HG03159 (cell line): ENCODE measurements at regions not wholly inside any gene's neighbourhood (a gene's known extent, or its start where the extent isn't known, plus 50 kb on each side); places are given as distances from the start of the nearest gene placed in this dataset.

Source experiments
- ATAC-seq: cut with Tn5 transposase; IDR thresholded peaks from one replicate; pipeline ENCODE4 v1.9.1; 2021; ENCODE audit warnings: mild to moderate bottlenecking, moderate library complexity; ENCODE audit not compliant: unreplicated experiment

DNA sequence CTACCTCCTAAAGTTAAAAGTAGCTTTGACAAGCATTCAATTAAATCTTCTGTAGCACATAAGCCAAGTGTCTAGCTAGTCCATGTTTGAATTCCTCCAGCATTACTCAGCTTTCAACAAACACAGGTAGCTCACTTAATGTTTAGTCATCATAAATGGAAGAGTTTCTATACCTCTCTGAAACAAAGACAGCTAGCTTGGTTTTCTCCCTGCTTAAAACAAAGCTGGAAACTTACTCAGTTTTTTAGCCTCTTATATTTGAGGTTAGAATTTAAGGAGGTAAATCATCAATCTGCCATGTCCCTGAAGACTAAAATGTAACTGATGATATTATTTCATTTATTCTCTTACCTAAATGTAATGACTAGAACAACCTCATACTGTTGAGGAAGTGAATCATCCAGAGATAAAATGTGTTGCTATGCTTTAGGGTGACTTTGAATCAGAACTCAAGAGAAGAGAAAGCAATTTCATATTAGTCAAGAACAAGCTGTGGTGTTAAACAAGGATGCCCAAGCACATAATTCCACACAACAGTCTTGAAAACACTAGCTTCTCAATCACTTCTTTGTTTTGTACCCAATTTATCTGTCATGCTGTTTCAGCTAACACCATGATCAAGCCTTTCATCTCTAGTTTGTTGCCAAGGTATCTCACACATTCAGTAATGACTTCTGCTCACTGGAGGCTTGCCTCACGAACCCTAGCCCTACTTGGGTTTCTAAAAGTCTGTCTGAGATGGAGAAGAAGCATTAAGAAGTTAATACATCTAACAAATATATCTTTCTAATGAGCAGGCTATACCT is 251.9 kb downstream of the EPM2A start:
- no peak for ATAC-seq

DNA sequence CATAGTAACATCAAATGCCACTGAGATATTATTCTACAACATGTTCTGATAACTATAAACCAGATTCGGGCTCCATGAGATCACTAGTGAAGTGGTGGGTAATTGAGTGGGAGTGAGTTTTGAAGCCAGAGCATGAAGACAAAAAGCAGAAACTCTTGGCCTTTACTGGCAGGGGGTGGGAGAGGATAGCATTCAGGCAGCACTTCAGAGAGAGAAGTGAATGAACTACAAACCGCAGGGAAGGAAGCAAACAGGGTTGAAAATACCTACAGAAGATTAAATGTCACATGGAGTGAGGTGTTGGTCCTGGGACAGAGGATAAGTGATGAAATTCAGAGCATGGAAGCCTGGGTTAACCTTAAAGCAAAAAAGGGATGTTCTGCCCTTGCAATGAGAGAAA is 250.0 kb downstream of the EPM2A start:
- no peak for ATAC-seq

- no peak for ATAC-seq
Measured at GRCh38 chr6:145486306-145486705, 249.0 kb downstream of the EPM2A start.

DNA sequence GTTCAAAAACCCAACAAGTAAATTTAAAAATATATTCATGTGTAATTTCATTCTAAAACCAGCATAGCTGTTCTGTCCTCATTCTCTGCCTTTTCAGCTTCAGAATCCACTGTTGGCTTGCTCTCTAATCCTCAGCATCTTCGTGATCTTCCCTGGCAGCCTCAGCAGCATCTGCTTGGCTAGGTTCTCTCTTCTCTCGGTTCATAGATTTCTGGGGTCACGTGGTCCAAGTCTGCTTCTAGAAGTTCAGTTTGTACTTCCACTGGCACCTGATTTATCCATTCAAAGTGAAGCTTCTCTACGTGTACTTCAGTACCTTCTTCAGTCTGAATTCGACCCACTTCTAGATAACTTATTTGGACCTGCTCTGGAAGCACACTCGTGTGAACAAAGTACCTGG is 245.7 kb downstream of the EPM2A start:
- no peak for ATAC-seq

DNA sequence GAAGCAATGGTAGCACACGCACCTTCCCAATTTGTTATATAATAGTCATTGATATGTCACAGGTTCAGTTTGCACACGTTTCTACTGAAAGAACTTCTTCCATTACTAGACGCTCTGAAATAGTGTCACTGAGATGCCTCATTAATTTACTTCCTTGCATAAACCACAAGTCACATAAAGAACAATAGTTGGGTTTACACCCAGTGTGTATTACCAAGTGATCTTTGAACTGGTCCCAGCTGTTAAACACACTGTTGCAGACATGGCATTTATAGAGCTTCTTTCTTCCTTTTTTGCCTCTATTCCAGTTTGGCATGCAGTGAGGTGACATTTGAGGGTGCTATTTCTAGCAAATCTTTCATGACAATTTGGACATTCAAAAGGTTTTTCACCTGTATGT is 245.3 kb downstream of the EPM2A start:
- ATAC-seq, result no peak

- ATAC-seq, result no peak
Measured at GRCh38 chr6:145491126-145491525, 244.2 kb downstream of the EPM2A start.

DNA sequence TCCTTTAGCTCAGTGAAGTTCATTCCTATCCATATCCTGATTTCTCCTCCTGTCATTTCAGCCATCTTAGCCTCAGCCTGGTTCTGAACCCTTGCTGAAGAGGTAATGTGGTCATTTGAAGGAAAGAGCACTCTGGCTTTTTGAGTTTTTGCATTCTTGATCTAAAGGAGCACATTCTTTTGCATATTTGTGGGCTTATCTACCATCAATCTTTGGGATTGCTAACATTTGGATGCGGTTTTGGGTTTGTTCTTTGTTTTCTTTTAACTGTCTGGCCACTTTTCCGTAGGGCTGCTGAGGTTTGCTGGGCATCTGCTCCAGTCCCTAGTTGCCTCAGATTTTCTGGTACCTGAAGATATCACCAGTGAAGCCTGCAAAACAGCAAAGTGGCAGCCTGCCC is 238.3 kb downstream of the EPM2A start:
- no peak for ATAC-seq

DNA sequence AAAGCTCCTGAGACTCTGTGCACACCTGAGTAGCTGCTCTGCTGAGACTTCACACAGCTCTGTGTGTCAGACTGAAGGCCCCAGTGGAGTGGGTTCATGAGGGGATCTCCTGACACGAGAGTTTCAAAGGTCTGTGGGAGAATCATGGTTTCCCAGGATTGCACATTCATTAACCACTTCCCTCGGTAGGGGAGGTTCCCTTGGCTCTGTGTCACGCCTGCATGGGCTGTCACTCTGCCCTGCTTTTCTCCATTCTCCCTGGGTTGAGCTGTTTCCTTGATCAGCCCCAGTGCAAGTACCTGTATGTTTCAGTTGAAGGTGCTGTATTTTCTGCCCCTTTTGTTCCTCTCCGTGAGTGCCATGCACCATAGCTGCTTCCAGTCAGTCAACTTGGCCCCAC is 236.9 kb downstream of the EPM2A start:
- no peak for ATAC-seq

GRCh38 chr6:145502416-145502815 is 232.9 kb downstream of the EPM2A start:
- no peak for ATAC-seq

DNA sequence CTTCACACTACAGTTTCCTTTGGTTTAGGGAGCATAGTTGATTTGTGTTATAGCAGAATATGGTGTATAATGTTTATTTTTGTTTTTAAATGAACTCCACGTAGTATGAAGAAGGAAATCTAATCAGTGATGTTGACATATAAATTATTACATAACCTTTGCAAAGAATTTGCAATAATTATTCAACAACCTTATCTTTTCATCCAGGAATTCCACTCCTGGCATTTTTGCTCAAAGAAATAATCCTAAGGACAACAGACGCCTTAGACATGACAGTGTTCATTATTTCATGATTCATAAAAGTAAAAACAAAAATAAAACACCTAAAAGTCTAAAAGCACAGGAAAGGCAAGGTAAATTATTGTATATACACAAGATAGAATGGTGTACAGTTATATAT is 229.2 kb downstream of the EPM2A start:
- ATAC-seq, result no peak

DNA sequence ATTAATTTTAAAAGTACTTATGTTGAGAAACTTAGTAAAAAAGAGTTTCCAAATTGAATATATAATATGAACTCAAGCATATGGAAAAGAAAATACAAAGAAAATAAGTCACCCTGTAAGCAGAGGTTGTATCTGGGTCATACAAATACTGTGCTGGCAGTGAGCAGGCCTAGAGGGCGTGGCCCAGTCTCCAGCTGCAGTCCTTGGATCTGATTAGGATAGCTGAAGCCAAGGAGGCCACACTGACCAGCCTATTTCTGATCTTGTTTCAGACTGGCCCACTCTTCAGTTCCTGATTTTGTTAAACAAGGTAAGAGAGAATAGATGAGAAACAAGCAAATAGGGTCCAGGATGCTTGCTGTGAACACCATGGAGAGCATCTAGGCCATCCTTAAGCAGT is 228.8 kb downstream of the EPM2A start:
- ATAC-seq, result no peak

- no peak for ATAC-seq
Measured at GRCh38 chr6:145507239-145507638, 228.1 kb downstream of the EPM2A start.

DNA sequence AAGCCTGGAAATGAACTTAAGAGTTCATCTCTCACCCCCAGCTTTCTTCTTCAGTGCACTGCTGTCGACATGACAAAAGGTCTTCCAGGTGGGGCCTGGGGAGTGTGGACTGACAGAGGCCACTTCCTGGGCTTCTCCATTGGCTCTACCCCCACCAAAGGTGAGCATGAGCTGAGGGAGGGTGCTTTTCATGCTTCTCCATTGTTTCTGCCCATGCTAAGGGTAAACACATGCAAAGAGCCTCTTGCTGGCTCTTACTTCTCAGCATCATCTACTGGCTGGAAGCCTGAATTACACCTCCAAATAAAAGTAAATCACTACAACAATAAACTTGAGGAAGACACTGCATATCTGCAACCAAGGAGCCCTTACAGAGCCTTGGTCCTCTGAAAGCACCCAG is 227.2 kb downstream of the EPM2A start:
- peak; percentile 62 for ATAC-seq

- no peak for ATAC-seq
Measured at GRCh38 chr6:145517492-145517891, 217.8 kb downstream of the EPM2A start.

DNA sequence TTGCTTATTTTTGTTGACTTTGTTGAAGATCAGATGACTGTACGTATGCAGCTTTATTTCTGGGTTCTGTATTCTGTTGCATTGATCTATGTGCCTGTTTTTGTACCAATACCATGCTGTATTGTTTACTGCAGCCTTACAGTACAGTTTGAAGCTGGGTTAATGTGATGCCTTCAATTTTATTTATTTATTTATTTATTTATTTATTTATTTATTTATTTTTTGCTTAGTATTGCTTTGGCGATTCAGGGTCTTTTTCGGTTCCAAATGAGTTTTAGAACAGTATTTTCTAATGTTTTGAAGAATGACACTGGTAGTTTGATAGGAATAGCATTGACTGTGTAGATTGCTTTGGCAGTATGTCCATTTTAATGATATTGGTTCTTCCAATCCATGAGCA is 210.3 kb downstream of the EPM2A start:
- no peak for ATAC-seq

DNA sequence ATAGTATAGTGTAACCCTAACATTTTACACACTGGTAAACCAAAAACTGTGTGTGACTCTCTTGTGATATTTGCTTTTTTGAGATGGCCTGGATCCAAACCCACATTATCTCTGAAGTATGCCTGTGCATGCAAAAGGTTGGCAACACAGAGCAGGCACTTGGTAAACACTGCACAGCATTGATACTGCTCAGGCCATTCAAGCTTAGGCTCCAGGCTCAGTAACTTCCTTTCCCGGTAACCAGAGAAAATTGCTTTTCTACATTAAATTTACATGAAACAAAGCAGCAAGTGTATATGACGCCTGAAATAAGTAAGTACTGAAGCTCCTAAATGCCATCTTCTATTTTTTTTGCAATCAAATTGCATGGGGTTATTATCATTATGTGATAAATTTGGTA is 205.7 kb downstream of the EPM2A start:
- ATAC-seq, result no peak

DNA sequence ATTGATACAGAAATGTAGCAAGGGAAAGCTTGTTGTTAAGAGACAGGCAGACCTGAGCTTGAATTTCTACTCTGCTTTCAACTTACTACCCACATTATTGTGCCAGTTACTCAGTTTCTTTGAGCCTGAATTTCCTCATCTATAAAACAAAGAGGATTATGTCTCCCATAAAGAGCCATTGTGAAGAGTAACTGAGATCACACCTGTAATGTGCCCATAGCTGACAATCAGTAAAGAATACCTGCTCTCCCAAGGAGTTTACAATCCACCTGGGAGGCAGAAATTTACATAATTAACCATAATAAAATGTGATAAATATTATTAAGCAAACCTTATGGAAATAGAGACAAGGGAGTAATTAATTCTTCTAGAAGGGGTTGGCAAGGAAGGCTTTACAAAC is 204.9 kb downstream of the EPM2A start:
- no peak for ATAC-seq

GRCh38 chr6:145531032-145531431 is 204.3 kb downstream of the EPM2A start:
- ATAC-seq, result no peak

GRCh38 chr6:145531822-145532221 is 203.5 kb downstream of the EPM2A start:
- ATAC-seq, result no peak

- ATAC-seq, result no peak
Measured at GRCh38 chr6:145532361-145532760, 203.0 kb downstream of the EPM2A start.

DNA sequence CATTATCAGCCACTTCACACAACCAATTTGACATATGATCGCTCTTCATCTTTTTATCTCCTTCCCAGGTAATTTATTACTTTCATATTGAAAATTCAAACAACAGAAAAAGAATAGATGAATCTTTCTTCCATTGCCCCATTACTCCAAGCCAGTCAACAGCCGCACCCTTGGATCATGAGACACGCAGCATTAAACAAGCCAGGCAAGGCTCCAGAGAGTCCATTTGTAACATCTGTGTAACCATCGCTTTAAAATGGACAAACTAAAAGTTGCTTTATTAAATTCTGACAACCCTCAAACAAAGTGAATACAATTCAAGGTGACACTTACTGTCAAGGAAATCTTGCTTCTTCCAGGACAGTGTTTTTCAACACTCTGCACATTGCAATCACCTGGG is 200.3 kb downstream of the EPM2A start:
- ATAC-seq, result no peak

GRCh38 chr6:145538989-145539388 is 196.3 kb downstream of the EPM2A start:
- ATAC-seq, result no peak

GRCh38 chr6:145539831-145540230 is 195.5 kb downstream of the EPM2A start:
- ATAC-seq, result no peak
